Chondrocyte (in vitro differentiated cells): ENCODE measurements at regions not wholly inside any gene's neighbourhood (a gene's known extent, or its start where the extent isn't known, plus 50 kb on each side); places are given as distances from the start of the nearest gene placed in this dataset.

Source experiments
- DNase-seq: peaks from one replicate; pipeline ENCODE4 v3.0.0; 2021; ENCODE audit warnings: mixed read lengths, low spot score
- H3K27ac Mint-ChIP-seq: one replicate; pipeline ENCODE4 v1.8.0; 2021; ENCODE audit warnings: mild to moderate bottlenecking, moderate library complexity, mixed read lengths; ENCODE audit not compliant: unreplicated experiment
- H3K27me3 Mint-ChIP-seq: 2 replicates; pipeline ENCODE4 v1.8.0; 2021; ENCODE audit warnings: low read depth, mixed read lengths
- H3K36me3 Mint-ChIP-seq: 2 replicates; pipeline ENCODE4 v1.8.0; 2021; ENCODE audit warnings: low read depth, mixed read lengths
- H3K4me1 Mint-ChIP-seq: 2 replicates; pipeline ENCODE4 v1.8.0; 2021; ENCODE audit warnings: low read depth, mild to moderate bottlenecking, mixed read lengths
- H3K4me3 Mint-ChIP-seq: one replicate; pipeline ENCODE4 v1.8.0; 2021; ENCODE audit warnings: mild to moderate bottlenecking, moderate library complexity, mixed read lengths; ENCODE audit not compliant: unreplicated experiment
- H3K9me3 Mint-ChIP-seq: 2 replicates; pipeline ENCODE4 v1.8.0; 2021; ENCODE audit warnings: low read depth, mixed read lengths
- CTCF ChIP-seq: fragments of 200-600 bp; sonication (generic); IDR thresholded peaks from 2 replicates; pipeline ENCODE4 v1.5.0; 2021; ENCODE audit warnings: antibody characterized with exemption, mild to moderate bottlenecking, moderate library complexity

GRCh38 chr17:72353502-72353901 is 232.7 kb downstream of the SOX9 start:
- Mint-ChIP-seq H3K36me3 (peaks cover 3% of the 10 kb centered on the region), H3K27ac (no peak overlapping the region), H3K9me3 (peaks cover 8% of the 10 kb centered on the region), H3K4me1 (peaks cover under 1% of the 10 kb centered on the region), H3K4me3 (no peak overlapping the region), H3K27me3 (peaks cover 8% of the 10 kb centered on the region)
- DNase-seq: no peak
- no peak for TF ChIP-seq CTCF

- H3K9me3 Mint-ChIP-seq: peaks cover 8% of the 10 kb centered on the region
- no peak overlapping the region for H3K27ac Mint-ChIP-seq
- H3K4me1 Mint-ChIP-seq: peaks cover 4% of the 10 kb centered on the region
- no peak overlapping the region for H3K4me3 Mint-ChIP-seq
- DNase-seq: no peak
- H3K36me3 Mint-ChIP-seq: peaks cover 3% of the 10 kb centered on the region
- no peak for TF ChIP-seq CTCF
- peaks cover 8% of the 10 kb centered on the region for H3K27me3 Mint-ChIP-seq
Observed at GRCh38 chr17:72354071-72354470, 233.3 kb downstream of the SOX9 start.

- Mint-ChIP-seq H3K27me3 (peaks cover 5% of the 10 kb centered on the region), H3K9me3 (peaks cover 8% of the 10 kb centered on the region), H3K4me1 (peaks cover 15% of the 10 kb centered on the region), H3K4me3 (no peak overlapping the region), H3K27ac (no peak overlapping the region), H3K36me3 (peaks cover 3% of the 10 kb centered on the region)
- no peak for TF ChIP-seq CTCF
- no peak for DNase-seq
Observed at GRCh38 chr17:72357764-72358365, 237.0 kb downstream of the SOX9 start.

GRCh38 chr17:72358465-72358864 is 237.6 kb downstream of the SOX9 start:
- peaks cover 8% of the 10 kb centered on the region for H3K9me3 Mint-ChIP-seq
- peaks cover 21% of the 10 kb centered on the region for H3K4me1 Mint-ChIP-seq
- H3K36me3 Mint-ChIP-seq: peaks cover 3% of the 10 kb centered on the region
- no peak for DNase-seq
- TF ChIP-seq CTCF: no peak
- H3K4me3 Mint-ChIP-seq: no peak overlapping the region
- peaks cover 3% of the 10 kb centered on the region for H3K27me3 Mint-ChIP-seq
- H3K27ac Mint-ChIP-seq: no peak overlapping the region

GRCh38 chr17:72359274-72359673 is 238.5 kb downstream of the SOX9 start:
- peaks cover 1% of the 10 kb centered on the region for H3K27me3 Mint-ChIP-seq
- peaks cover 3% of the 10 kb centered on the region for H3K36me3 Mint-ChIP-seq
- no peak overlapping the region for H3K4me3 Mint-ChIP-seq
- peaks cover 25% of the 10 kb centered on the region for H3K4me1 Mint-ChIP-seq
- H3K9me3 Mint-ChIP-seq: peaks cover 3% of the 10 kb centered on the region
- no peak overlapping the region for H3K27ac Mint-ChIP-seq
- no peak for DNase-seq
- TF ChIP-seq CTCF: no peak
